OCI-LY3 (cell line): ENCODE measurements at regions not wholly inside any gene's neighbourhood (a gene's known extent, or its start where the extent isn't known, plus 50 kb on each side); places are given as distances from the start of the nearest gene placed in this dataset.
"Not testable (repeated sequence)": the region's sequence is repeated elsewhere in the genome, so short reads cannot be mapped to it uniquely, and the experiment has no call there.

ENCODE experiments used
- CTCF ChIP-seq: fragments of 200-600, 300-600 bp; sonication (generic); IDR thresholded peaks from 2 replicates; pipeline ENCODE4 v1.5.1; 2014; ENCODE audit warnings: antibody characterized with exemption, low read length, low read depth
- EZH2phosphoT487 ChIP-seq: fragments of 200-600 bp; shearing (Covaris generic); IDR thresholded peaks from 2 replicates; pipeline ENCODE4 v1.6.1; 2018; ENCODE audit warnings: antibody characterized with exemption, mixed run types, low read depth

DNA sequence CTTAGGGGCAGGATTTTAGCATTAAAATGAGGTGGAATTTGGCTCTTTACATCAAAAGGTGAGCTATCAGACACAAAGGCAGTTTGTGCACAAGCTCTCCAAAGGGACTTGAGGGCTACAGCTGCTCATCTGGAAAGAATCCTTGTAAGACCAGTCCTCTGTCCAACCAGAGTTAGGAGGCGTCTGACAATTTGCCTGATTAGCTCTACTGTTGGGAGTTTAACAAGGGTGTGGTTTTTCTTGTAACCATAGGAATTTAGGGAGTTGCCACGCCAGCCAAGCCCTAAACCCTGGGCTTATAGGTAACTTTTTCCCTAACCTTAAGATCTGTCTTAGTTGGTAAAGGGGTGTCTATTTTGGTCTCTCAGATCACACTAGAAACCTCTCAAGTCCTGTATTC, 55.0 kb upstream of the PLGLB2 start:
- not testable (repeated sequence) for TF ChIP-seq CTCF, EZH2phosphoT487
